HG02970 (cell line): ENCODE measurements at regions not wholly inside any gene's neighbourhood (a gene's known extent, or its start where the extent isn't known, plus 50 kb on each side); places are given as distances from the start of the nearest gene placed in this dataset.
A peak's percentile ranks its signal among the peaks of the same experiment; 100 is the strongest.

ENCODE experiments used
- ATAC-seq: cut with Tn5 transposase; IDR thresholded peaks from one replicate; pipeline ENCODE4 v1.9.1; 2021; ENCODE audit warnings: mild to moderate bottlenecking, moderate library complexity, moderate number of reproducible peaks; ENCODE audit not compliant: unreplicated experiment, low FRiP score

GRCh38 chr15:70319466-70319865, 221.7 kb upstream of the TLE3 start:
- ATAC-seq = peak; percentile 72

- peak; percentile 27 for ATAC-seq
Observed at GRCh38 chr15:70318594-70319465, 221.1 kb upstream of the TLE3 start.

- no peak for ATAC-seq
Observed at GRCh38 chr15:70316059-70316600, 218.4 kb upstream of the TLE3 start.

- ATAC-seq = no peak
Observed at GRCh38 chr15:70315431-70315830, 217.7 kb upstream of the TLE3 start.

GRCh38 chr15:70314688-70315087, 217.0 kb upstream of the TLE3 start:
- no peak for ATAC-seq

- ATAC-seq = no peak
Observed at GRCh38 chr15:70314018-70314354, 216.3 kb upstream of the TLE3 start.

GRCh38 chr15:70313099-70314017, 215.6 kb upstream of the TLE3 start:
- ATAC-seq = no peak

GRCh38 chr15:70311821-70312220, 214.1 kb upstream of the TLE3 start:
- ATAC-seq = no peak

GRCh38 chr15:70309716-70310115, 212.0 kb upstream of the TLE3 start:
- ATAC-seq = no peak

GRCh38 chr15:70308735-70309434, 211.2 kb upstream of the TLE3 start:
- ATAC-seq = no peak

- ATAC-seq = no peak
Observed at GRCh38 chr15:70308011-70308734, 210.5 kb upstream of the TLE3 start.

- ATAC-seq = no peak
Observed at GRCh38 chr15:70306582-70306981, 208.9 kb upstream of the TLE3 start.

- no peak for ATAC-seq
Observed at GRCh38 chr15:70306081-70306480, 208.4 kb upstream of the TLE3 start.

- no peak for ATAC-seq
Observed at GRCh38 chr15:70303981-70304380, 206.3 kb upstream of the TLE3 start.

- no peak for ATAC-seq
Observed at GRCh38 chr15:70302360-70302759, 204.6 kb upstream of the TLE3 start.

- ATAC-seq = no peak
Observed at GRCh38 chr15:70301396-70301795, 203.7 kb upstream of the TLE3 start.

- peak; percentile 86 for ATAC-seq
Observed at GRCh38 chr15:70299931-70300869, 202.5 kb upstream of the TLE3 start.

GRCh38 chr15:70297465-70298058, 199.8 kb upstream of the TLE3 start:
- ATAC-seq = no peak
